ENCODE measurements at regions not wholly inside any gene's neighbourhood (a gene's known extent, or its start where the extent isn't known, plus 50 kb on each side); places are given as distances from the start of the nearest gene placed in this dataset.

GRCh38 chr1:43041591-43041990 lies 82.9 kb upstream of the SLC2A1 start:
- no peak overlapping the region for H3K56ac ChIP-seq (ENCODE audit: extremely low read depth, insufficient read depth, low read length)
- ATAC-seq (ENCODE audit: low read depth), result no peak
- ChIA-PET CTCF (no interaction called here), POLR2A (ENCODE audit: unreplicated experiment) (no interaction called here)
- no peak overlapping the region for H2AK9ac ChIP-seq (replicated peaks; ENCODE audit: low read depth, low read length, poor library complexity)
- no peak overlapping the region for H2BK120ac ChIP-seq (ENCODE audit: low read depth, low read length)
- TF ChIP-seq ELK1 (IDR thresholded peaks at IDR 0.05; ENCODE audit: borderline replicate concordance, low read depth, low read length) (no peak), MAZ (IDR thresholded peaks at IDR 0.05; ENCODE audit: borderline replicate concordance, low read depth, low read length) (no peak), RAD21 (IDR thresholded peaks at IDR 0.05; ENCODE audit: low read length) (no peak), USF2 (IDR thresholded peaks at IDR 0.05; ENCODE audit: low read depth, low read length) (no peak), SMC3 (IDR thresholded peaks at IDR 0.05; ENCODE audit: low read depth, low read length) (no peak), MXI1 (IDR thresholded peaks at IDR 0.05; ENCODE audit: borderline replicate concordance, low read depth, low read length) (no peak), CEBPB (IDR thresholded peaks at IDR 0.05; ENCODE audit: low read depth, low read length) (no peak), POLR2A (IDR thresholded peaks at IDR 0.05; ENCODE audit: low read depth, low read length) (no peak), RCOR1 (IDR thresholded peaks at IDR 0.05; ENCODE audit: insufficient replicate concordance, low read length) (no peak), CTCF (conservative IDR thresholded peaks at IDR 0.05; ENCODE audit: low read depth, low read length) (no peak), NFE2L2 (IDR thresholded peaks at IDR 0.05; ENCODE audit: low read depth, low read length) (no peak), CHD1 (IDR thresholded peaks at IDR 0.05; ENCODE audit: low read depth, low read length) (no peak), RFX5 (IDR thresholded peaks at IDR 0.05; ENCODE audit: low read depth, low read length) (no peak), FOS (IDR thresholded peaks at IDR 0.05; ENCODE audit: low read depth, low read length) (no peak), MAFK (IDR thresholded peaks at IDR 0.05; ENCODE audit: low read depth, low read length) (no peak), BHLHE40 (IDR thresholded peaks at IDR 0.05; ENCODE audit: low read depth, low read length) (no peak)
- no peak overlapping the region for H3K9ac ChIP-seq (ENCODE audit: low read depth, low read length)
- H3K9me3 ChIP-seq (ENCODE audit: control insufficient read depth, insufficient read depth, low read length), result no peaks in the 10 kb centered on the region
- H4K20me1 ChIP-seq (ENCODE audit: insufficient read depth, low read length), result no peaks in the 10 kb centered on the region
- H4K91ac ChIP-seq (ENCODE audit: insufficient read depth, low read depth, low read length), result no peak overlapping the region
- H2AFZ ChIP-seq (replicated peaks; ENCODE audit: low read length, poor library complexity), result no peak overlapping the region
- peaks cover 6% of the 10 kb centered on the region; the same call in 1 of the 2 replicates for H3K9me1 ChIP-seq (ENCODE audit: insufficient read depth, low read length)
- no peak overlapping the region for H3K23ac ChIP-seq (ENCODE audit: low read depth, low read length)
- no peak overlapping the region for H4K8ac ChIP-seq (ENCODE audit: low read depth in 2 of 2, low read length in 2 of 2)
- no peak overlapping the region for H3K18ac ChIP-seq (ENCODE audit: low read depth, low read length)
- H3K4me2 ChIP-seq (ENCODE audit: low read depth, low read length), result no peak overlapping the region
- H3K79me1 ChIP-seq (ENCODE audit: low read depth in 1 of 2, low read length in 2 of 2), result no peaks in the 10 kb centered on the region
- H3K36me3 ChIP-seq (ENCODE audit: control insufficient read depth, insufficient read depth, low read length), result no peaks in the 10 kb centered on the region
- no TSS peak for BruUV-seq (replicated peaks)
- H3K14ac ChIP-seq (replicated peaks; ENCODE audit: low read depth, low read length), result no peak overlapping the region
- H2AK5ac ChIP-seq (ENCODE audit: low read depth, low read length), result no peak overlapping the region
- H2BK5ac ChIP-seq (ENCODE audit: low read depth, low read length, poor library complexity, severe bottlenecking), result no peak overlapping the region
- dilution Hi-C loops (cut with HindIII; ENCODE audit: low sequenced_read_pairs, unreplicated experiment), result no loop called here
- intact Hi-C loops (cut with micrococcal nuclease), result no loop called here
- no peak overlapping the region; the same call in 2 of the 3 replicates for H2BK15ac ChIP-seq (ENCODE audit: low read depth, low read length)
- no peak for DNase-seq
- no peak overlapping the region for H4K5ac ChIP-seq (ENCODE audit: low read depth, low read length)
- H3K27ac ChIP-seq (ENCODE audit: insufficient read depth, low read length), result no peak overlapping the region
- in situ Hi-C loops (cut with MboI; ENCODE audit: low sequenced_read_pairs), result no loop called here
- H3K4ac ChIP-seq (ENCODE audit: low read depth, low read length), result no peak overlapping the region
- WGBS, 2 experiments (ENCODE audit: extremely low coverage in 2 of 2, insufficient read length in 1 of 2), result 100% methylated on average over 1 of the region's 3 CpGs; no CpG with 5 or more reads in 1 of the 2 experiments
- no peak overlapping the region for H3K4me3 ChIP-seq (ENCODE audit: insufficient read depth, low read depth, low read length)
- H3K27me3 ChIP-seq (ENCODE audit: control insufficient read depth, insufficient read depth, low read length), result no peaks in the 10 kb centered on the region
- no peaks in the 10 kb centered on the region; the same call in 1 of the 2 replicates for H3K4me1 ChIP-seq (ENCODE audit: control insufficient read depth, insufficient read depth, low read length)
- H2BK20ac ChIP-seq (ENCODE audit: low read depth, low read length), result no peak overlapping the region
